ENCODE measurements at regions not wholly inside any gene's neighbourhood (a gene's known extent, or its start where the extent isn't known, plus 50 kb on each side); places are given as distances from the start of the nearest gene placed in this dataset.

DNA sequence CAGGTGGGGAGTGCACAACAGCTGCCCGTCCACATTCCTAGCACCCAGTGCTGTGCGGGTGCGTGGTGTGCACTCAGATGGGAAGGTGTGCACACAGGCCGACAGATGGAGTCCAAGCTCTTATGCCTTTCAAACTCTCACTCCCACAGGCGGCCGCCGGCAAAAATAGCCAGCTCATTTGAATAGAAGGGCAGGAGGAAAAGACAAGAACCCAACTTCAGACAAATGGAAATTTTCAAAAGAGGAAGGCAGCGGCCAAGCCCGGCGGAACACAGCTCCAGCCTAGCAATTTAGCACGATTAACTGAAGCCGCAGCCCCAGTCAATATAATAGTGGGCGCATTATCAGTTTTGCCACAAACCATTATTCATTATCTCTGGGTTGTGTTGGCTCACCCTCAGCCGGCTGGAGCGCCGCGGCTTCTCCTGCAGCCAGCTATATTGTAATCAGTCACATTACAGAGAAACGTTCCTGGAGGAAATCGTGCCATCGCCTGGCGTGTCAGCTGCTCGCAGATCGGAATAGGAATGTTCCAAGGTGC, 103.9 kb upstream of the SEC14L1 start:
- Histone ChIP-seq H3K4me3 (no peak overlapping the region), H3K9me3 (peaks cover 0 to 6% (median 5%) of the 10 kb centered on the region in 3 donors), H3K27me3 (peaks cover 0 to 71% (median 0%) of the 10 kb centered on the region in 4 donors), H3K4me1 (peaks cover 0 to 6% (median 0%) of the 10 kb centered on the region in 3 donors), H3K27ac (no peak overlapping the region), H3K36me3 (no peaks in the 10 kb centered on the region)
- intact Hi-C loops (cut with DNase I): no loop called here
- TF ChIP-seq, protein P1, sequence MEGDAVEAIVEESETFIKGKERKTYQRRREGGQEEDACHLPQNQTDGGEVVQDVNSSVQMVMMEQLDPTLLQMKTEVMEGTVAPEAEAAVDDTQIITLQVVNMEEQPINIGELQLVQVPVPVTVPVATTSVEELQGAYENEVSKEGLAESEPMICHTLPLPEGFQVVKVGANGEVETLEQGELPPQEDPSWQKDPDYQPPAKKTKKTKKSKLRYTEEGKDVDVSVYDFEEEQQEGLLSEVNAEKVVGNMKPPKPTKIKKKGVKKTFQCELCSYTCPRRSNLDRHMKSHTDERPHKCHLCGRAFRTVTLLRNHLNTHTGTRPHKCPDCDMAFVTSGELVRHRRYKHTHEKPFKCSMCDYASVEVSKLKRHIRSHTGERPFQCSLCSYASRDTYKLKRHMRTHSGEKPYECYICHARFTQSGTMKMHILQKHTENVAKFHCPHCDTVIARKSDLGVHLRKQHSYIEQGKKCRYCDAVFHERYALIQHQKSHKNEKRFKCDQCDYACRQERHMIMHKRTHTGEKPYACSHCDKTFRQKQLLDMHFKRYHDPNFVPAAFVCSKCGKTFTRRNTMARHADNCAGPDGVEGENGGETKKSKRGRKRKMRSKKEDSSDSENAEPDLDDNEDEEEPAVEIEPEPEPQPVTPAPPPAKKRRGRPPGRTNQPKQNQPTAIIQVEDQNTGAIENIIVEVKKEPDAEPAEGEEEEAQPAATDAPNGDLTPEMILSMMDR (IDR thresholded peaks at IDR 0.05): no peak
- DNase-seq: no peak
- 36 to 41% methylated on average over 15 to 16 of the region's 23 CpGs for WGBS, 2 donors

DNA sequence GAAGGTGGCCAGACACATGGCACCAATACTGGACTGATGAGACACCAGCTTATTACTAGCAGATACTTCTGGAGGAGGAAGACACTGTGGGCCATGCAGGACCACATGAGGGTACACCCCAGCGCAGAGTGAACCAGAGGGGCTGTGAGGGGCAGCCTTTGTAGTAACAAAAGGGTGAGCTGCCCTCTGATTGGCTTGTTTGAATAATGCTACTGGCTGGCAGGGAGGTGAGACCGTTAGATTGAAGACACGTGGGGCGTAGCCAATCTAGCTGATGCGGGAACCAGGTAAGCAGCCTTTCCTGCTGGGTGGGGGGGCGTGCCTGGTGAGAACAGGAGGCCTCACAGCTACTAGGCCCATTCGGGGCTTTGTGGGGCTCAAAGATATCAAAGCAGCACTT, 102.8 kb upstream of the SEC14L1 start:
- intact Hi-C loops (cut with DNase I): no loop called here
- H3K36me3 ChIP-seq: no peaks in the 10 kb centered on the region
- H3K4me1 ChIP-seq: peaks cover 0 to 6% (median 0%) of the 10 kb centered on the region in 3 donors
- no peak for TF ChIP-seq POLR2A (IDR thresholded peaks at IDR 0.05)
- TF ChIP-seq, protein P1 (IDR thresholded peaks at IDR 0.05): no peak
- 63 to 70% methylated on average over 7 of the region's 7 CpGs for WGBS, 2 donors
- H3K27ac ChIP-seq: no peak overlapping the region
- no peak overlapping the region for H3K4me3 ChIP-seq
- DNase-seq: no peak
- H3K9me3 ChIP-seq: no peaks in the 10 kb centered on the region
- peaks cover 0 to 68% (median 0%) of the 10 kb centered on the region in 4 donors for H3K27me3 ChIP-seq

DNA sequence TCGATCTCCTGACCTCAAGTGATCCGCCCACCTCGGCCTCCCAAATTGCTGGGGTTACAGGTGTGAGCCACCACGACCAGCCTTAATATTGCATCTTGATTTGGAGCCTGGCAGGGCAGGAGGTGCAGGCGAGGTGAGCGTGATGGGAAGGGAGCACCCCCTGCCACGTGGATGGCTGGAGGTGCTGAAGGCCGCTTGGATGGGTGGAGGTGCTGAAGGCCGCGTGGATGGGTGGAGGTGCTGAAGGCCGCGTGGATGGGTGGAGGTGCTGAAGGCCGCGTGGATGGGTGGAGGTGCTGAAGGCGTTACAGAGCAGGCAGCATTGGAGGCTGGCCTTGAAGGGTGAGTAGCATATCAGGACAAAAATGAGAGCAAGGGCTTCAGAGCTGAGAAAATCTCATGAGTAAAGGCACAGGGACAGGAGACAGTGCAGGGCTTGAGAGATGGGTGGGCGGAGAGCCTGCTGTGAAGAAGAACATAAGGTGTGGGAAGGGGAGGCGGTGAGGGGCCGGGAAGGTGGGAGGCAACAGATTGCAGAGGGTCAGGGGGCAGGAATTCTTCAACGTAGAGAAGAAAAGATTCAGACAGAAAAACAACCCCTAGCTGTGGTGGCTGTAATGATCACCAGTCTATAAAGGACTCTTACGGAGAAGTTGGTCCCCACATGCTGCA, 101.7 kb upstream of the SEC14L1 start:
- H3K27me3 ChIP-seq: peaks cover 0 to 60% (median 0%) of the 10 kb centered on the region in 4 donors
- H3K4me3 ChIP-seq: no peak overlapping the region
- no peak overlapping the region for H3K27ac ChIP-seq
- TF ChIP-seq, protein P1 (IDR thresholded peaks at IDR 0.05): no peak
- no peak for TF ChIP-seq POLR2A (IDR thresholded peaks at IDR 0.05)
- intact Hi-C loops (cut with DNase I): no loop called here
- WGBS, 2 donors: 76% methylated on average over 15 to 17 of the region's 20 CpGs
- peaks cover 0 to 6% (median 0%) of the 10 kb centered on the region in 3 donors for H3K4me1 ChIP-seq
- H3K9me3 ChIP-seq: no peaks in the 10 kb centered on the region
- no peaks in the 10 kb centered on the region for H3K36me3 ChIP-seq
- DNase-seq: no peak

DNA sequence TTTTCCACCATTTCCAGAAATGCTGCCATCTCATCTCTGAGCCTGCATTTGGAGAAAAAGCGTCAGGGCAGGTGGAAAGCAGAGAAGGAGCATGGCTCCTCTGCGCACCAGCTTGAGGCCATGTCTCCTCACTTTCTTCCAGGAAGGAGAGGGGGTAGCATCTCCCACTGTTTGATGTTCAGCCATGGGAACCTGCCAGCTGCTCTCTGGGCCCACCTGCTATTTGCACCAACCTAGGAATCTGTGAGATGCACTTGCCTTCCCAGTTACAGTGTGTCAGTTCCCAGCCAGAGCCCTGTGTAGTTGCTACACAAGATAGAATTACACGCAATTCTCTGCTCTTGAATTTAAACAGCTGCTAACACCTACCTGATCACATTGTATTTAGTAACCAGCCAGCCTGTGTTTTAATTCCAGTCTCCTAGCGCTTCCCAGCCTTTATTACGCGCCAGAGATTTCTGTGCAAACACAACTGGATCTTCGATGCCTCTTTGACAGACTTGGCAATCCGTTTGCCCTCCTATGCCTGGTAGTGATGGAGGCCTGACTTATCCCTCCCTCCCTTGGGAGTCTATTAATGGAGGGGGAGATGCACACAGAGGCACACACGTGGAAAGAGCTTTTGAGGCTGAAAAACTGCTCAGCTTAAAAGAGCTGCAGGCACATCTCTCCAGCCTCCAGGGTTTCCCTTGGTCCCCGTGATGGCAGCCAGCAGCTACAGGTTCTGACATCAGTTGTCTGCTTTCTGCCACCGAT, 98.1 kb upstream of the SEC14L1 start:
- H3K27me3 ChIP-seq: peaks cover 0 to 25% (median 0%) of the 10 kb centered on the region in 4 donors
- no peak overlapping the region for H3K4me3 ChIP-seq
- peaks cover 0 to 11% (median 0%) of the 10 kb centered on the region in 3 donors for H3K4me1 ChIP-seq
- no peak for DNase-seq
- H3K27ac ChIP-seq: no peak overlapping the region
- WGBS, 2 donors: 83 to 85% methylated on average over 9 to 10 of the region's 11 CpGs
- H3K36me3 ChIP-seq: no peaks in the 10 kb centered on the region
- TF ChIP-seq POLR2A (IDR thresholded peaks at IDR 0.05): no peak
- TF ChIP-seq, protein P1 (IDR thresholded peaks at IDR 0.05): no peak
- H3K9me3 ChIP-seq: no peaks in the 10 kb centered on the region
- intact Hi-C loops (cut with DNase I): no loop called here
